Thoracic aorta (tissue), 2 donors: ENCODE measurements at regions not wholly inside any gene's neighbourhood (a gene's known extent, or its start where the extent isn't known, plus 50 kb on each side); places are given as distances from the start of the nearest gene placed in this dataset.
"Not testable (repeated sequence)": the region's sequence is repeated elsewhere in the genome, so short reads cannot be mapped to it uniquely, and the experiment has no call there.

ENCODE experiments used
- ATAC-seq: fragments of 150-250 bp; one replicate; pipeline ENCODE4 v1.8.0; 2017; ENCODE audit warnings: low read depth; ENCODE audit not compliant: insufficient number of reproducible peaks, low FRiP score
- DNase-seq: peaks from one replicate; pipeline ENCODE4 v3.0.0-alpha.2; 2020; ENCODE audit warnings: low spot score
- H3K27ac ChIP-seq, 2 donors: fragments of 200-600 bp; sonication (generic); 1 replicate in 1 of 2; 2 replicates in 1 of 2; pipeline ENCODE4 v1.5.1; 2016; ENCODE audit warnings: mild to moderate bottlenecking in 2 of 2, moderate library complexity in 2 of 2
- H3K27me3 ChIP-seq: fragments of 200-600 bp; sonication (generic); replicated peaks from 2 replicates; pipeline ENCODE4 v1.6.0; 2016; ENCODE audit warnings: mild to moderate bottlenecking; ENCODE audit not compliant: insufficient read depth
- H3K36me3 ChIP-seq: fragments of 200-600 bp; sonication (generic); one replicate; pipeline ENCODE4 v1.5.1; 2016
- H3K4me1 ChIP-seq, 2 donors: fragments of 200-600 bp; sonication (generic); 1 replicate in 1 of 2; 2 replicates in 1 of 2; pipeline versions ENCODE4 v1.5.1 to v1.6.0; 2016; ENCODE audit warnings: low read depth in 2 of 2, mild to moderate bottlenecking in 1 of 2; ENCODE audit not compliant: control insufficient read depth in 1 of 2
- H3K4me3 ChIP-seq: fragments of 200-600 bp; sonication (generic); 2 replicates; pipeline ENCODE4 v1.5.1; 2016; ENCODE audit warnings: mild to moderate bottlenecking
- H3K9me3 ChIP-seq: fragments of 200-600 bp; sonication (generic); 2 replicates; pipeline ENCODE4 v1.5.1; 2016
- CTCF ChIP-seq: fragments of 200-600 bp; sonication (generic); IDR thresholded peaks from one replicate; pipeline ENCODE4 v1.5.1; 2019; ENCODE audit warnings: antibody characterized with exemption

- H3K36me3 ChIP-seq = no peaks in the 10 kb centered on the region
- H3K27ac ChIP-seq = no peak overlapping the region
- no peaks in the 10 kb centered on the region for H3K27me3 ChIP-seq
- H3K4me3 ChIP-seq = no peak overlapping the region
- DNase-seq (no peak), ATAC-seq (no peak)
- H3K4me1 ChIP-seq = no peaks in the 10 kb centered on the region
- TF ChIP-seq CTCF = no peak
- no peaks in the 10 kb centered on the region for H3K9me3 ChIP-seq
Measured at GRCh38 chr17:37818689-37819088, 73.8 kb upstream of the HNF1B start.

GRCh38 chr17:37816950-37817349 lies 72.1 kb upstream of the HNF1B start:
- Histone ChIP-seq H3K4me3 (no peak overlapping the region), H3K9me3 (no peaks in the 10 kb centered on the region), H3K27me3 (no peaks in the 10 kb centered on the region), H3K36me3 (no peaks in the 10 kb centered on the region), H3K4me1 (no peaks in the 10 kb centered on the region), H3K27ac (no peak overlapping the region)
- DNase-seq (no peak), ATAC-seq (no peak)
- TF ChIP-seq CTCF = no peak

GRCh38 chr17:37815536-37815935 lies 70.7 kb upstream of the HNF1B start:
- no peak for ATAC-seq
- H3K27me3 ChIP-seq = no peaks in the 10 kb centered on the region
- H3K4me3 ChIP-seq = no peak overlapping the region
- H3K4me1 ChIP-seq = no peaks in the 10 kb centered on the region
- DNase-seq = no peak
- TF ChIP-seq CTCF = no peak
- H3K36me3 ChIP-seq = no peaks in the 10 kb centered on the region
- no peak overlapping the region for H3K27ac ChIP-seq
- H3K9me3 ChIP-seq = no peaks in the 10 kb centered on the region

GRCh38 chr17:37813751-37814150 lies 68.9 kb upstream of the HNF1B start:
- ATAC-seq (no peak), DNase-seq (no peak)
- no peaks in the 10 kb centered on the region for H3K27me3 ChIP-seq
- H3K4me3 ChIP-seq = no peak overlapping the region
- no peak for TF ChIP-seq CTCF
- H3K36me3 ChIP-seq = no peaks in the 10 kb centered on the region
- no peaks in the 10 kb centered on the region for H3K9me3 ChIP-seq
- H3K27ac ChIP-seq = no peak overlapping the region
- H3K4me1 ChIP-seq = no peaks in the 10 kb centered on the region

GRCh38 chr17:37808846-37809245 lies 64.0 kb upstream of the HNF1B start:
- DNase-seq, H3K36me3 ChIP-seq, H3K27me3 ChIP-seq: not testable (repeated sequence)

GRCh38 chr17:37802712-37803416 lies 58.0 kb upstream of the HNF1B start:
- Histone ChIP-seq H3K4me3 (no peak overlapping the region), H3K9me3 (no peaks in the 10 kb centered on the region), H3K27ac (no peak overlapping the region), H3K4me1 (no peaks in the 10 kb centered on the region), H3K36me3 (no peaks in the 10 kb centered on the region), H3K27me3 (no peaks in the 10 kb centered on the region)
- ATAC-seq (no peak), DNase-seq (no peak)
- no peak for TF ChIP-seq CTCF

More at GRCh38 chr17:37808846-37809245, 64.0 kb upstream of the HNF1B start:
- not testable (repeated sequence) for H3K27ac ChIP-seq, H3K4me3 ChIP-seq, H3K4me1 ChIP-seq, H3K9me3 ChIP-seq, ATAC-seq
